H1 (cell line): ENCODE measurements at regions not wholly inside any gene's neighbourhood (a gene's known extent, or its start where the extent isn't known, plus 50 kb on each side); places are given as distances from the start of the nearest gene placed in this dataset.

ENCODE experiments used
- CBX8 ChIP-seq: fragments of 300-800, 300-1000 bp; sonication (generic); IDR thresholded peaks from 2 replicates; pipeline ENCODE4 v1.7.1; 2016; ENCODE audit warnings: low read depth, low read length, borderline replicate concordance
- CTCF ChIP-seq, 3 experiments: IDR thresholded peaks; 1 replicate in 2 of 3; 2 replicates in 1 of 3; pipeline versions ENCODE4 v1.5.1 to v1.6.1; 2011; ENCODE audit warnings: low read length in 3 of 3, mild to moderate bottlenecking in 3 of 3, inconsistent platforms in 2 of 3, low read depth in 1 of 3, moderate library complexity in 1 of 3; ENCODE audit not compliant: insufficient read depth in 1 of 3; ENCODE audit errors: control extremely low read depth in 1 of 3
- SIRT6 ChIP-seq: IDR thresholded peaks from one replicate; pipeline ENCODE4 v1.7.1; 2012; ENCODE audit warnings: low read length, inconsistent platforms

DNA sequence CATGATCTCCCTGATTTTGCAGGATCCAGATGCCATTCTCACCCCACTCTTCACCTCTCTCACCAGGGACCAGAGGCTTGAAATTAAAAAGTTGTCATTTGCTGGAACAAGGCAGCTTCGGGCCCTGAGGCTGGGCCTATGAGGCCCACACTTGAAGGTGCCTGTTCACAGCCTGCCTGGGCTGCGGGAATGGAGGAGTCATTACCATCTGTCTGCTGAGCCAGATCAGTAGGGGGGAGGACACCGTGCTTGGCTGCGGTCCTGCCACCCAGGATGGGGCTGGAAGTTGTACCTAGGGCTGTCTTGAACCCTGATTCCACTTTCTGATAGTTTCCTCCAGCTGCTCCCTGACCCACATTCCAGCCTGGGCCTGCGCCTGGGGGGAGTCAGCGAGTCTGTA lies 208.3 kb upstream of the N4BP1 start (continued):
- TF ChIP-seq SIRT6 (no peak), CTCF (IDR thresholded peaks at IDR 0.05; ENCODE audit: control extremely low read depth in 1 of 3, insufficient read depth in 1 of 3, low read depth in 1 of 3, low read length in 3 of 3) (no peak), CBX8 (no peak)
